GM23338 (cell line): ENCODE measurements at regions not wholly inside any gene's neighbourhood (a gene's known extent, or its start where the extent isn't known, plus 50 kb on each side); places are given as distances from the start of the nearest gene placed in this dataset.

Experiments
- ATAC-seq: fragments of 200-7000 bp; cut with Tn5 transposase; 3 replicates; pipeline ENCODE4 v1.9.1; 2020
- DNase-seq: peaks from one replicate; pipeline ENCODE4 v3.0.0-alpha.2; 2015; ENCODE audit warnings: low spot score
- H2AFZ ChIP-seq: fragments of 200-600 bp; sonication (generic); 2 replicates; pipeline ENCODE4 v1.8.0; 2016; ENCODE audit warnings: antibody characterized with exemption, mild to moderate bottlenecking, moderate library complexity
- H3F3A ChIP-seq: fragments of 200-600 bp; sonication (generic); replicated peaks from 2 replicates; pipeline ENCODE4 v1.8.0; 2017; ENCODE audit warnings: antibody characterized with exemption, mixed run types, low read depth
- H3K27ac ChIP-seq: fragments of 200-600 bp; sonication (generic); 2 replicates; pipeline ENCODE4 v1.6.1; 2016; ENCODE audit warnings: low read depth
- H3K27me3 ChIP-seq: fragments of 200-600 bp; sonication (generic); 2 replicates; pipeline ENCODE4 v1.8.0; 2016; ENCODE audit warnings: mild to moderate bottlenecking, mixed run types, moderate library complexity; ENCODE audit not compliant: insufficient read depth
- H3K36me3 ChIP-seq: fragments of 200-600 bp; sonication (generic); 2 replicates; pipeline ENCODE4 v1.8.0; 2016; ENCODE audit warnings: mild to moderate bottlenecking; ENCODE audit not compliant: insufficient read depth
- H3K4me1 ChIP-seq: fragments of 200-600 bp; sonication (generic); 2 replicates; pipeline ENCODE4 v1.8.0; 2016; ENCODE audit warnings: mild to moderate bottlenecking, moderate library complexity; ENCODE audit not compliant: insufficient read depth
- H3K4me2 ChIP-seq: fragments of 200-600 bp; sonication (generic); 2 replicates; pipeline ENCODE4 v1.7.1; 2017; ENCODE audit warnings: mixed run types
- H3K4me3 ChIP-seq: fragments of 200-600 bp; sonication (generic); 2 replicates; pipeline ENCODE4 v1.6.1; 2016; ENCODE audit warnings: mixed run types
- H3K79me2 ChIP-seq: fragments of 200-600 bp; sonication (generic); replicated peaks from 2 replicates; pipeline ENCODE4 v1.8.0; 2017; ENCODE audit warnings: mild to moderate bottlenecking; ENCODE audit not compliant: insufficient read depth
- H3K9me2 ChIP-seq: fragments of 200-600 bp; sonication (generic); 2 replicates; pipeline ENCODE4 v1.8.0; 2017; ENCODE audit not compliant: insufficient read depth
- H4K20me1 ChIP-seq: fragments of 200-600 bp; sonication (generic); replicated peaks from 2 replicates; pipeline ENCODE4 v1.8.0; 2017; ENCODE audit warnings: mild to moderate bottlenecking; ENCODE audit not compliant: insufficient read depth
- H3K27ac Mint-ChIP-seq: 2 replicates; pipeline ENCODE4 v1.8.0; 2020; ENCODE audit warnings: inconsistent platforms, mild to moderate bottlenecking, moderate library complexity, mixed read lengths
- H3K27me3 Mint-ChIP-seq: 3 replicates; pipeline ENCODE4 v1.8.0; 2022; ENCODE audit warnings: low read depth, mild to moderate bottlenecking, moderate library complexity, mixed read lengths, inconsistent platforms; ENCODE audit not compliant: insufficient read depth, poor library complexity
- H3K36me3 Mint-ChIP-seq: 3 replicates; pipeline ENCODE4 v1.8.0; 2021; ENCODE audit warnings: low read depth, mild to moderate bottlenecking, inconsistent platforms, moderate library complexity, mixed read lengths
- H3K4me1 Mint-ChIP-seq: 3 replicates; pipeline ENCODE4 v1.8.0; 2020; ENCODE audit warnings: mild to moderate bottlenecking, inconsistent platforms, mixed read lengths
- H3K4me3 Mint-ChIP-seq: 3 replicates; pipeline ENCODE4 v1.8.0; 2021; ENCODE audit warnings: moderate library complexity, mild to moderate bottlenecking, inconsistent platforms, mixed read lengths
- H3K9me3 Mint-ChIP-seq: 3 replicates; pipeline ENCODE4 v1.8.0; 2020; ENCODE audit warnings: moderate library complexity, mild to moderate bottlenecking, inconsistent platforms, mixed read lengths
- CREB1 ChIP-seq: fragments of 250-450 bp; sonication (Bioruptor Pico); IDR thresholded peaks from 2 replicates; pipeline ENCODE4 v1.5.0; 2020; ENCODE audit warnings: low read depth, mild to moderate bottlenecking, moderate library complexity
- CTCF ChIP-seq, 2 experiments: fragments of 200-600 bp in 1 of 2; sonication (generic) in 1 of 2; conservative IDR thresholded peaks; 2 replicates each; pipeline versions ENCODE4 v1.5.1 to v1.6.1; 2016 to 2017; ENCODE audit warnings: antibody characterized with exemption in 2 of 2, low read depth in 2 of 2, mild to moderate bottlenecking in 2 of 2, moderate library complexity in 1 of 2
- EZH2 ChIP-seq: fragments of 200-600 bp; sonication (generic); IDR thresholded peaks from one replicate; pipeline ENCODE4 v1.8.0; 2017; ENCODE audit warnings: antibody characterized with exemption, mild to moderate bottlenecking, low read depth; ENCODE audit not compliant: unreplicated experiment
- EZH2phosphoT487 ChIP-seq: fragments of 200-600 bp; sonication (generic); IDR thresholded peaks from one replicate; pipeline ENCODE4 v1.8.1; 2018; ENCODE audit warnings: antibody characterized with exemption; ENCODE audit not compliant: unreplicated experiment
- JUNB ChIP-seq: IDR thresholded peaks from one replicate; pipeline ENCODE4 v1.6.1; 2016; ENCODE audit warnings: antibody characterized with exemption; ENCODE audit not compliant: unreplicated experiment
- NANOG ChIP-seq: IDR thresholded peaks from 2 replicates; pipeline ENCODE4 v1.6.1; 2016; ENCODE audit warnings: antibody characterized with exemption, borderline replicate concordance
- POLR2AphosphoS5 ChIP-seq: IDR thresholded peaks from 2 replicates; pipeline ENCODE4 v1.6.1; 2016; ENCODE audit warnings: antibody characterized with exemption, low read depth
- REST ChIP-seq: IDR thresholded peaks from one replicate; pipeline ENCODE4 v1.6.1; 2018; ENCODE audit warnings: antibody characterized with exemption; ENCODE audit not compliant: unreplicated experiment
- STAT1 ChIP-seq: IDR thresholded peaks from one replicate; pipeline ENCODE4 v1.6.1; 2016; ENCODE audit warnings: antibody characterized with exemption; ENCODE audit not compliant: unreplicated experiment
- ZNF114 ChIP-seq: fragments of 250-450 bp; sonication (Bioruptor Pico); IDR thresholded peaks from 2 replicates; pipeline ENCODE4 v1.5.0; 2020; ENCODE audit warnings: mild to moderate bottlenecking, moderate library complexity
- ZNF331 ChIP-seq: fragments of 250-450 bp; sonication (Bioruptor Pico); IDR thresholded peaks from 2 replicates; pipeline ENCODE4 v1.5.0; 2020; ENCODE audit warnings: low read depth, mild to moderate bottlenecking, moderate library complexity
- ZNF462 ChIP-seq: fragments of 250-450 bp; sonication (Bioruptor Pico); IDR thresholded peaks from 2 replicates; pipeline ENCODE4 v1.5.0; 2020; ENCODE audit warnings: mild to moderate bottlenecking, moderate library complexity
- TF ChIP-seq, protein P1 (sequence below): IDR thresholded peaks from 2 replicates; pipeline ENCODE4 v1.6.1; 2016; ENCODE audit warnings: antibody characterized with exemption

GRCh38 chr11:133593036-133593435 lies 60.7 kb upstream of the OPCML start:
- Histone ChIP-seq H3K9me2 (peaks cover 6% of the 10 kb centered on the region; the same call in 1 of the 2 replicates), H3K27ac (no peak overlapping the region), H3K4me3 (no peak overlapping the region), H3K4me2 (no peak overlapping the region), H4K20me1 (no peaks in the 10 kb centered on the region), H3K36me3 (no peaks in the 10 kb centered on the region; the same call in 1 of the 2 replicates), H3F3A (no peaks in the 10 kb centered on the region), H2AFZ (no peak overlapping the region), H3K27me3 (no peaks in the 10 kb centered on the region), H3K79me2 (no peaks in the 10 kb centered on the region), H3K4me1 (peaks cover under 1% of the 10 kb centered on the region; the same call in 1 of the 2 replicates)
- no peaks in the 10 kb centered on the region for H3K9me3 Mint-ChIP-seq
- no peak for ATAC-seq
- no peaks in the 10 kb centered on the region for H3K36me3 Mint-ChIP-seq
- no peak overlapping the region for H3K4me3 Mint-ChIP-seq
- H3K27me3 Mint-ChIP-seq = peaks cover 2% of the 10 kb centered on the region
- no peak for DNase-seq
- TF ChIP-seq NANOG = no peak
- no peak for TF ChIP-seq ZNF114
- TF ChIP-seq CTCF (conservative IDR thresholded peaks at IDR 0.05; ENCODE audit: low read depth in 2 of 2) = no peak
- TF ChIP-seq POLR2AphosphoS5 = no peak
- no peak for TF ChIP-seq JUNB
- no peak for TF ChIP-seq ZNF331 (CRISPR knock-in tag)
- TF ChIP-seq REST = no peak
- no peak for TF ChIP-seq EZH2
- no peak for TF ChIP-seq CREB1 (CRISPR knock-in tag)
- TF ChIP-seq STAT1 = no peak
- TF ChIP-seq EZH2phosphoT487 = no peak
- TF ChIP-seq ZNF462 (CRISPR knock-in tag) = no peak
- TF ChIP-seq, protein P1, sequence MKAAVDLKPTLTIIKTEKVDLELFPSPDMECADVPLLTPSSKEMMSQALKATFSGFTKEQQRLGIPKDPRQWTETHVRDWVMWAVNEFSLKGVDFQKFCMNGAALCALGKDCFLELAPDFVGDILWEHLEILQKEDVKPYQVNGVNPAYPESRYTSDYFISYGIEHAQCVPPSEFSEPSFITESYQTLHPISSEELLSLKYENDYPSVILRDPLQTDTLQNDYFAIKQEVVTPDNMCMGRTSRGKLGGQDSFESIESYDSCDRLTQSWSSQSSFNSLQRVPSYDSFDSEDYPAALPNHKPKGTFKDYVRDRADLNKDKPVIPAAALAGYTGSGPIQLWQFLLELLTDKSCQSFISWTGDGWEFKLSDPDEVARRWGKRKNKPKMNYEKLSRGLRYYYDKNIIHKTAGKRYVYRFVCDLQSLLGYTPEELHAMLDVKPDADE = no peak
- no peak overlapping the region for H3K27ac Mint-ChIP-seq
- peaks cover 3% of the 10 kb centered on the region; the same call in 2 of the 3 replicates for H3K4me1 Mint-ChIP-seq
